Endothelial cell of umbilical vein (primary cell): ENCODE measurements at regions not wholly inside any gene's neighbourhood (a gene's known extent, or its start where the extent isn't known, plus 50 kb on each side); places are given as distances from the start of the nearest gene placed in this dataset.

Experiments
- EZH2 ChIP-seq: IDR thresholded peaks from 2 replicates; pipeline ENCODE4 v1.6.1; 2012; ENCODE audit warnings: borderline replicate concordance, low read depth, mild to moderate bottlenecking, moderate library complexity, low read length, inconsistent platforms; ENCODE audit not compliant: severe bottlenecking
- GATA2 ChIP-seq: IDR thresholded peaks from 2 replicates; pipeline ENCODE4 v1.7.0; 2011; ENCODE audit warnings: low read depth, mild to moderate bottlenecking, moderate library complexity, mixed read lengths, low read length; ENCODE audit not compliant: insufficient read length, insufficient read depth
- JUN ChIP-seq: IDR thresholded peaks from 2 replicates; pipeline ENCODE4 v1.6.1; 2011; ENCODE audit warnings: borderline replicate concordance, low read depth; ENCODE audit not compliant: insufficient read length, insufficient read depth
- MYC ChIP-seq: IDR thresholded peaks from one replicate; pipeline ENCODE4 v1.6.1; 2011; ENCODE audit warnings: mild to moderate bottlenecking, low read depth, low read length
- POLR2A ChIP-seq: IDR thresholded peaks from 2 replicates; pipeline ENCODE4 v1.6.1; 2012; ENCODE audit warnings: low read depth, mild to moderate bottlenecking, control low read depth, low read length
- POLR2AphosphoS5 ChIP-seq: IDR thresholded peaks from 2 replicates; pipeline ENCODE4 v1.6.1; 2012; ENCODE audit warnings: low read depth, mild to moderate bottlenecking, control low read depth, low read length, moderate library complexity; ENCODE audit not compliant: insufficient read depth
- TF ChIP-seq, protein P1 (sequence below), 2 donors: IDR thresholded peaks; 1 replicate in 1 of 2; 2 replicates in 1 of 2; pipeline ENCODE4 v1.5.1; 2011; ENCODE audit warnings: low read length in 2 of 2, mild to moderate bottlenecking in 2 of 2, moderate library complexity in 2 of 2, control low read depth in 1 of 2, inconsistent platforms in 1 of 2, low read depth in 1 of 2; ENCODE audit not compliant: insufficient read depth in 1 of 2; ENCODE audit errors: extremely low read depth in 1 of 2
- TF ChIP-seq, protein P2 (sequence below): IDR thresholded peaks from 2 replicates; pipeline ENCODE4 v1.6.1; 2011; ENCODE audit not compliant: insufficient read depth, insufficient read length

DNA sequence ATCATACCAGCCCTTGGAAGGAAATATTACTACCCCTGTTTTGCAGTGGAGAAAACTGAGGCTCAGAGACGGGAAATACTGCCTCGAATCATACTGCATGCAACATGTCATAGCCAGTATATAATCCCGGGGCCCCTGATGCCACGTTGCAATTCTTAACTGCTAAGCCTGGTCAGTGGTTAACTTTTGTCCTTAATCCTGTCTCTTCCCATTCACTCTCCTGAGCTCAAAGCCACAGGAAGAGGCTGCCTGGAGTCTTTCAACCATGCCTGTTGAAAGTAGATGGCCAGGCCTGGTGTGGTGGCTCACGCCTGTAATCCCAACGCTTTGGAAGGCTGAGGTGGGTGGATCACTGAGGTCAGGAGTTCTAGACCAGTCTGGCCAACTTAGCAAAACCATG is 166.6 kb downstream of the MIAT start:
- TF ChIP-seq, protein P1, sequence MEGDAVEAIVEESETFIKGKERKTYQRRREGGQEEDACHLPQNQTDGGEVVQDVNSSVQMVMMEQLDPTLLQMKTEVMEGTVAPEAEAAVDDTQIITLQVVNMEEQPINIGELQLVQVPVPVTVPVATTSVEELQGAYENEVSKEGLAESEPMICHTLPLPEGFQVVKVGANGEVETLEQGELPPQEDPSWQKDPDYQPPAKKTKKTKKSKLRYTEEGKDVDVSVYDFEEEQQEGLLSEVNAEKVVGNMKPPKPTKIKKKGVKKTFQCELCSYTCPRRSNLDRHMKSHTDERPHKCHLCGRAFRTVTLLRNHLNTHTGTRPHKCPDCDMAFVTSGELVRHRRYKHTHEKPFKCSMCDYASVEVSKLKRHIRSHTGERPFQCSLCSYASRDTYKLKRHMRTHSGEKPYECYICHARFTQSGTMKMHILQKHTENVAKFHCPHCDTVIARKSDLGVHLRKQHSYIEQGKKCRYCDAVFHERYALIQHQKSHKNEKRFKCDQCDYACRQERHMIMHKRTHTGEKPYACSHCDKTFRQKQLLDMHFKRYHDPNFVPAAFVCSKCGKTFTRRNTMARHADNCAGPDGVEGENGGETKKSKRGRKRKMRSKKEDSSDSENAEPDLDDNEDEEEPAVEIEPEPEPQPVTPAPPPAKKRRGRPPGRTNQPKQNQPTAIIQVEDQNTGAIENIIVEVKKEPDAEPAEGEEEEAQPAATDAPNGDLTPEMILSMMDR (IDR thresholded peaks at IDR 0.05; ENCODE audit: extremely low read depth in 1 of 2, insufficient read depth in 1 of 2, low read depth in 1 of 2, low read length in 2 of 2): no peak
- TF ChIP-seq POLR2AphosphoS5 (no peak), POLR2A (no peak), EZH2 (no peak), MYC (no peak), GATA2 (no peak), JUN (no peak)
- TF ChIP-seq, protein P2, sequence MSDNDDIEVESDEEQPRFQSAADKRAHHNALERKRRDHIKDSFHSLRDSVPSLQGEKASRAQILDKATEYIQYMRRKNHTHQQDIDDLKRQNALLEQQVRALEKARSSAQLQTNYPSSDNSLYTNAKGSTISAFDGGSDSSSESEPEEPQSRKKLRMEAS: no peak
